ENCODE measurements at regions not wholly inside any gene's neighbourhood (a gene's known extent, or its start where the extent isn't known, plus 50 kb on each side); places are given as distances from the start of the nearest gene placed in this dataset.
"Not testable (repeated sequence)": the region's sequence is repeated elsewhere in the genome, so short reads cannot be mapped to it uniquely, and the experiment has no call there.

GRCh38 chr15:95044745-95045417 lies 813.5 kb downstream of the MCTP2 start:
- DNase-seq (ENCODE audit: insufficient read length, low spot score) (no peak), FAIRE-seq (no peak)

GRCh38 chr15:95051861-95052260 lies 820.5 kb downstream of the MCTP2 start:
- DNase-seq (ENCODE audit: insufficient read length, low spot score) (no peak), FAIRE-seq (no peak)

- no peak for FAIRE-seq
- DNase-seq (ENCODE audit: insufficient read length, low spot score) = no peak
These were observed 828.1 kb downstream of the MCTP2 start for GRCh38 chr15:95059346-95059905.

GRCh38 chr15:95068701-95069521 lies 837.5 kb downstream of the MCTP2 start:
- DNase-seq (ENCODE audit: insufficient read length, low spot score) (no peak), FAIRE-seq (no peak)

GRCh38 chr15:95075792-95076677 lies 844.7 kb downstream of the MCTP2 start:
- FAIRE-seq = no peak
- DNase-seq (ENCODE audit: insufficient read length, low spot score) = no peak

- FAIRE-seq = no peak
- no peak for DNase-seq (ENCODE audit: insufficient read length, low spot score)
These were observed 845.3 kb downstream of the MCTP2 start for GRCh38 chr15:95076678-95076990.

GRCh38 chr15:95078003-95078402 lies 846.6 kb downstream of the MCTP2 start:
- FAIRE-seq = no peak
- no peak for DNase-seq (ENCODE audit: insufficient read length, low spot score)

- not testable (repeated sequence) for FAIRE-seq; DNase-seq (ENCODE audit: insufficient read length, low spot score)
These were observed 848.9 kb downstream of the MCTP2 start for GRCh38 chr15:95080228-95080627.

- no peak for FAIRE-seq
- no peak for DNase-seq (ENCODE audit: insufficient read length, low spot score)
These were observed 853.7 kb downstream of the MCTP2 start for GRCh38 chr15:95085056-95085455.

- no peak for FAIRE-seq
- no peak for DNase-seq (ENCODE audit: insufficient read length, low spot score)
These were observed 855.3 kb downstream of the MCTP2 start for GRCh38 chr15:95086531-95087252.

- FAIRE-seq = no peak
These were observed 855.9 kb downstream of the MCTP2 start for GRCh38 chr15:95087253-95087609.

GRCh38 chr15:95091444-95091843 lies 860.1 kb downstream of the MCTP2 start:
- FAIRE-seq (no peak), DNase-seq (ENCODE audit: insufficient read length, low spot score) (no peak)

More at GRCh38 chr15:95087253-95087609, 855.9 kb downstream of the MCTP2 start:
- no peak for DNase-seq (ENCODE audit: insufficient read length, low spot score)

- DNase-seq (ENCODE audit: insufficient read length, low spot score) (no peak), FAIRE-seq (no peak)
These were observed 863.9 kb downstream of the MCTP2 start for GRCh38 chr15:95095250-95095649.

GRCh38 chr15:95096651-95097050 lies 865.3 kb downstream of the MCTP2 start:
- DNase-seq (ENCODE audit: insufficient read length, low spot score) (no peak), FAIRE-seq (no peak)

GRCh38 chr15:95097361-95097760 lies 866.0 kb downstream of the MCTP2 start:
- FAIRE-seq (no peak), DNase-seq (ENCODE audit: insufficient read length, low spot score) (no peak)

- DNase-seq (ENCODE audit: insufficient read length, low spot score) = no peak
- no peak for FAIRE-seq
These were observed 873.9 kb downstream of the MCTP2 start for GRCh38 chr15:95105229-95105628.

- no peak for FAIRE-seq
These were observed 875.4 kb downstream of the MCTP2 start for GRCh38 chr15:95106801-95107200.

GRCh38 chr15:95108673-95109072 lies 877.3 kb downstream of the MCTP2 start:
- FAIRE-seq = no peak
- DNase-seq (ENCODE audit: insufficient read length, low spot score) = no peak

More at GRCh38 chr15:95106801-95107200, 875.4 kb downstream of the MCTP2 start:
- no peak for DNase-seq (ENCODE audit: insufficient read length, low spot score)

GRCh38 chr15:95111969-95112368 lies 880.6 kb downstream of the MCTP2 start:
- no peak for FAIRE-seq
- no peak for DNase-seq (ENCODE audit: insufficient read length, low spot score)

- FAIRE-seq (no peak), DNase-seq (ENCODE audit: insufficient read length, low spot score) (no peak)
These were observed 881.7 kb downstream of the MCTP2 start for GRCh38 chr15:95113041-95113440.
